C4-2B (cell line): ENCODE measurements at regions not wholly inside any gene's neighbourhood (a gene's known extent, or its start where the extent isn't known, plus 50 kb on each side); places are given as distances from the start of the nearest gene placed in this dataset.

ENCODE experiments used
- H3K27ac ChIP-seq: fragments of 450-650 bp; 2 replicates; pipeline ENCODE4 v1.5.1; 2017
- ZFX ChIP-seq: fragments of 450-650 bp; IDR thresholded peaks from 2 replicates; pipeline ENCODE4 v1.6.1; 2017
- TF ChIP-seq, protein P1 (sequence below): fragments of 450-650 bp; conservative IDR thresholded peaks from 2 replicates; pipeline ENCODE4 v1.5.1; 2017; ENCODE audit warnings: mild to moderate bottlenecking

DNA sequence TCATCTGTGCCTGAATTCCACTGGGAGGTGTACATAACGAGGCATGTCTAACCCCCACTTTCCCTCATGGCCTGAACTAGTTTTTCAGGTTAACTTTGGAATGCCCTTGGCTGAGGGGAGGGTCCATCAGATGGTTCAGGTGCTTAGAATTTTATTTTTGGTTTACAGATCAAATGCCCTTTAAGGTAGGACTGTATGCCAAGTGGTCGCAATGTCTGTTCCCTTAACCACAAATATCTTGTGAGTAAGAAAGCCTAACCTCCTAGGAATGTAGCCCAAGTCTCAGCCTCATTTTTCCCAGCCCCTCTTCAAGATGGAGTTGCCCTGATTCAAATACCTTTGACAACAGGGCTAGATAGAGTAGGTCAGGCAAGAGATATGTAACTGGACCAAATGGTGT lies 78.4 kb downstream of the RNASET2 start:
- H3K27ac ChIP-seq: no peak overlapping the region
- TF ChIP-seq ZFX: no peak
- TF ChIP-seq, protein P1, sequence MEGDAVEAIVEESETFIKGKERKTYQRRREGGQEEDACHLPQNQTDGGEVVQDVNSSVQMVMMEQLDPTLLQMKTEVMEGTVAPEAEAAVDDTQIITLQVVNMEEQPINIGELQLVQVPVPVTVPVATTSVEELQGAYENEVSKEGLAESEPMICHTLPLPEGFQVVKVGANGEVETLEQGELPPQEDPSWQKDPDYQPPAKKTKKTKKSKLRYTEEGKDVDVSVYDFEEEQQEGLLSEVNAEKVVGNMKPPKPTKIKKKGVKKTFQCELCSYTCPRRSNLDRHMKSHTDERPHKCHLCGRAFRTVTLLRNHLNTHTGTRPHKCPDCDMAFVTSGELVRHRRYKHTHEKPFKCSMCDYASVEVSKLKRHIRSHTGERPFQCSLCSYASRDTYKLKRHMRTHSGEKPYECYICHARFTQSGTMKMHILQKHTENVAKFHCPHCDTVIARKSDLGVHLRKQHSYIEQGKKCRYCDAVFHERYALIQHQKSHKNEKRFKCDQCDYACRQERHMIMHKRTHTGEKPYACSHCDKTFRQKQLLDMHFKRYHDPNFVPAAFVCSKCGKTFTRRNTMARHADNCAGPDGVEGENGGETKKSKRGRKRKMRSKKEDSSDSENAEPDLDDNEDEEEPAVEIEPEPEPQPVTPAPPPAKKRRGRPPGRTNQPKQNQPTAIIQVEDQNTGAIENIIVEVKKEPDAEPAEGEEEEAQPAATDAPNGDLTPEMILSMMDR: no peak

DNA sequence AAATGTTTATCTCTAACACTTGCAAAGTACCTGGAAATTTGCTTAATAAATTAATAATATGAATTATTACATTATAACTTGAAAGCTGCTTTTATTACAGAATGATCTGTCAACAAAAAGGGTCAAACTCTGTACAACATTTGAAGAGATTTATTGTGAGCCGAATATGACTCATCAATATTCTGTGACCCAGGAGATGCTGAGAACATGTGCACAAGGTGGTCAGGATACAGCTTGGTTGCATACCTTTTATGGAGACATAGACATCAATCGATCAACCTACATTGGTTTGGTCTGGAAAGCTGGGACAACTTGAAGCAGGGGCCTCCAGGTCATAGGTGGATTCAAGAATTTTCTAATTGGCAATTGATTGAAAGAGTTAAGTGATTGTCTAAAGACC lies 79.0 kb downstream of the RNASET2 start:
- no peak overlapping the region for H3K27ac ChIP-seq
- no peak for TF ChIP-seq ZFX
- TF ChIP-seq, protein P1: no peak

DNA sequence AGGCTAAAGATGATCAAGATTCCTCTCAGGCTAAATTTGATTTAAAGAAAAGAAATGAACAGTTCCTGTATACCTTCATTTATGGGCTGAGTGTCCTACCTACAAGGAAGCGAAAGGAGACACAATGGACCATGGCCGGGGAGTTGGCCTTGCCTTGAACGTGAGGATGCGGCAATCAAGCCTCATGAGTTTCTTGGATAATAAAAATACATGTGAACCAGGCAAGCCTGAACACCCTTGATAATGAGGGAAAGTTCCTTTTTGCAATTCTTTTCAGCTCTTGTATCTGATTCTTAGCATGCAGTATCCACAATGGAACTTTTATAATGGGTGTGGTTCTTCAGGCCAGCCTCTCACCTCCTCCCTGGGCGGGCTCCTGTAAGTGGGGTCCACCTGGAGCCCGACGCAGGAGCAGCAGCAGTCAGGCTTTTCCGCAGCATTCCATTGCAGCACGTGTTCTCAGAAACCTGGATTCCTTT lies 83.8 kb downstream of the RNASET2 start:
- no peak overlapping the region for H3K27ac ChIP-seq
- TF ChIP-seq, protein P1: no peak
- no peak for TF ChIP-seq ZFX

DNA sequence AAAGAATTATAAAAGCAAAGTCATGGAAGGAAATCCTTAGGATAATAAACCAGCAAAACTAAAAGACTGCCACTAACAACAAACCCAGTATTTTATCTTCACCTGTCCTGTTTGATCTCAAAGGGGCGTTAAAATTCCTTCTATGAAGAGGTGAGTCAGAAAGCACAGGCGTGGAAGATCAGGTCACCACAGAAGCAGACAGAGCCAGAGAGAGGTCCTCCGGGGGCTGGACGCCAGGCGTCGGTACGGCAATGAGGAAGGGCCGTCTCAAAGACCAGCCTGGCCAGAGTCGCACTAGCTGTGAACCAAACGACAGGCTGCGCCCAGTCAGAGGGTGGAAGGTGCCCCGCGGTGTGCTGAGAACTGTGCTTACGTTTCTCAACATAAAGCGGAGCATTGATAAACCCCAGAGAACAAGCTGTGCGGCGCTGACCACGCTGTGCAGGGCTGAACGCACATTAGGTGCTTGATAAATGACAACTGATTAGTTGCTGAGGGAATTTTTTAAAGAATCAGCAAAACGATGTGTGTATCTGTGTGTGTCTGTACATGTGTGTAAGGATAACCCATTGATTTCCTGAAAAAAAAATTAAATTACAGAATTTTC lies 85.6 kb downstream of the RNASET2 start:
- no peak overlapping the region for H3K27ac ChIP-seq

DNA sequence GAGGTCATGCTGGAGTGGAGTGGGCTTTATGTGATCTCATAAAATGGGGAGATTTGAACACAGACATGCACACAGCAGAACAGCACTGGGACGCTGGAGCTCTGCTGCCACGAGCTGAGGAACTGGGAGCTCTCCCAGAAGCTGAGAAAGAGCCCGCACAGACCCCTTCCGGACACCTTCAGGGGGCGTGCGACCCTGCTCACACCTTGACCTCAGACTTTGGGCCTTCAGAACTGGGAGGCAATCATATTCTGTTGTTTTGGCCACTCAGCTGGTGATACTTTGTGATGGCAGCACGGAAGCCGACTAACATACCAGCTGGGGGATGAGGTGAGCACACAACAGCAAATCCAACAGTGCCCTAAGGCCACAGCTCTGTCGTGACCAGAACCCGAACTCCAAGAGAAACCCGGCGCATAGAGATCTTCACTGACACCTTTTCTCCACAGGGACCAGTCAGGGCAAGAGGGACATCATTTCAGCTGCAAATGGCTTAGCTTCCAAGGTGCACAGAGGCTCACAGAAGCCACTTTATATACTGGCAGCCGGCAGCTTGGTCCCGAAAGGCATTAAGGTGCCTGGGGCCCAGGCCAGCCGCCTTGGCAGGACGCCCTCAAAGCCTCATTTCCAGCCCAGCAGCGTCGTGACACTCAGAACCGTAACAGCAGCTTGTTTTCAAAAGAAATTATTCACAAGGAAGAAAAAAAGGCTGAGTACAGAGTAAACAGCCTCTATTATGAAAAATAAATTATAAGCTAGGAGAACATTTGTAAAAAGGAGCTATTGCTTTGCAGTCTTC lies 89.3 kb downstream of the RNASET2 start:
- no peak for TF ChIP-seq ZFX
- TF ChIP-seq, protein P1: no peak
- H3K27ac ChIP-seq: no peak overlapping the region

More for the DNA sequence above, 85.6 kb downstream of the RNASET2 start:
- TF ChIP-seq ZFX: no peak
- TF ChIP-seq, protein P1: no peak

DNA sequence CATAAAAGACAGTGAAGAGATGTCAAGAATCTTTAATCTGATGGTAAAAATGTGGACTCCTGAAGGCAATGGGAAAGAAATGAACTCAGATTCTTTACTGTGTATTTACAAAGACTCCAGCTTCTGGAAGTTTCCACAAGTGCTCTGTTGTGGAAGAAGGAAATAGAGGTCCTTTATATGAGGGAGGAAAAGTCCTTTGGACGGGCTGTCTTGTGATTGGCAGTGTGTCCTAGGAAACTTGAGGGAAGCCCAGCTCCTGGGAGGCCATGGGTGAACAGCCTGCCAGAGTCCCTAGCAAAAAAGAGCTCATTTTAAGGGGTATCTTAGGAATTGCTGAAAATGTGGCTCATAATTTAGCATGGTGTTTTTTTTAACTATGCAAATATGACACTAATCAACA lies 92.0 kb downstream of the RNASET2 start:
- TF ChIP-seq ZFX: no peak
- TF ChIP-seq, protein P1: no peak
- H3K27ac ChIP-seq: no peak overlapping the region

DNA sequence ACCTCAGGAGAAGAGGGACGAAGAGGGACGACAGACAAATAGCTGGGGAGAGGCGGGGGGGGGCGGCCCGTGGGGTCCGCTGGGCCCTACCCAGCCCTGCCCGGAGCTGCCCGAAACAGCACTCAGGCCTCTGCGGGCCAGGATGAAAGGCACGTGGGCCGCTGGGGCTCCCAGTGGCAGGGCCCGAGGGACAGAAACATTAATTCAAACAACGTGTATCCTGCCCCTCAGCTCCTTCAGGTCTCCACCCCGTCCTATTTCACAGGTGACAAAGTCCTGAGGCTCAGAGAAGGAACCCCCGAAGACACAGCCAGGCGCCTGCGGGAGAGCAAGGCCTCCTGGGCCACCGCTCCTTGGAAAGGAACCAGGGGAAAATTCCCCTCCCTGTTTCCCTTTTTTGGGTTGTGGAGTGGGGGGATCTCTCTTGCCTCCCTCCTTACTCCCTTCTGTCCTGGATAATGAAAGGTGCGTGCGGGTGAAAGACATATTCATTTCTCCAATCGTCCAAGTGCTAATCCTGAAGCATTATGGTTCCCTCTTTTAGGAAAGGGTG lies 93.3 kb downstream of the RNASET2 start:
- H3K27ac ChIP-seq: no peak overlapping the region
- TF ChIP-seq ZFX: no peak
- TF ChIP-seq, protein P1: no peak; the same call in 1 of the 2 replicates
